Fibroblast of skin of scalp (primary cell): ENCODE measurements at regions not wholly inside any gene's neighbourhood (a gene's known extent, or its start where the extent isn't known, plus 50 kb on each side); places are given as distances from the start of the nearest gene placed in this dataset.

Experiments
- DNase-seq: peaks from one replicate; pipeline ENCODE4 v3.0.0-alpha.2; 2013

- no peak for DNase-seq
These were observed 711.8 kb upstream of the LRFN5 start for GRCh38 chr14:40894846-40895245.

DNA sequence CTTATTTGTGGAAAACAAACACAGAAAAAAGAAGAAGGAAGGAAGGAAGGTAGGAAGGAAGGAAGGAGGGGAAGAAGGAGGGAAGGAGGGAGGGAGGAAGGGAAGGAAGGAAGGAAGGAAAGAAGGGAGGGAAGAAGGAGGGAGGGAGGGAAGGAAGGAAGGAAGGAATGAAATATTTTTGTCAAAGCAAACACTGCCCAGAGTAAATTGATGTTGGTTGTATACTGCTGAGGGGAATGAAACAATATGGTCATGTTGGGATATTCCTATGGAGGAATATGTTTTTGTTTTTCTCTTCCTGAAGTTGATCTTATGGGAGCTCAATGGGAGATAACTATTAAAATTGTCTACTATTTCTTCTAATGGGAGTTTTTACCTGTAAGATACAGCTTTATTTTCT lies 717.5 kb upstream of the LRFN5 start:
- DNase-seq, result no peak

GRCh38 chr14:40887912-40888311 lies 718.8 kb upstream of the LRFN5 start:
- no peak for DNase-seq

DNA sequence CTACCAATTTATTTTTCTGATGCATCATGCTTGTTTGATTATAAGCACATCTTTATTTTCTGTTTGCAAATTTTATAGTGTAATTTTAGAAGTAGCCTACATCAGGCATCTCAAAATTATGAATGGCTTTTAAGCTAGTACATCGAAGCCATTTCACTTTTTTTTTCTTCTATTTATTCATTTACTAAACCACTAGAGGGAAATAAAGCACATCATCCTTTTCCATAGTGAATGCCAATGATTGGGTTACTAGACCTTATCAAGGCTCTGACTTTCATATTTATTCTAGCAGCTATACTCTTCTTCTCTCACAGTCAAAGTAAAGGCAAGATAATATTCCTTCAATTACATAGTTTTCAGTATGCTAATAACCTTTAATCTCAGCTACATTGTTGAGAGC lies 736.4 kb upstream of the LRFN5 start:
- DNase-seq, result no peak

GRCh38 chr14:40859055-40859454 lies 747.6 kb upstream of the LRFN5 start:
- DNase-seq, result no peak

GRCh38 chr14:40855343-40855742 lies 751.3 kb upstream of the LRFN5 start:
- DNase-seq, result no peak

- no peak for DNase-seq
These were observed 756.5 kb upstream of the LRFN5 start for GRCh38 chr14:40850191-40850590.

- DNase-seq, result no peak
These were observed 759.2 kb upstream of the LRFN5 start for GRCh38 chr14:40847480-40847879.

GRCh38 chr14:40842816-40843215 lies 763.9 kb upstream of the LRFN5 start:
- DNase-seq, result no peak

- DNase-seq, result no peak
These were observed 764.8 kb upstream of the LRFN5 start for GRCh38 chr14:40841886-40842285.

- DNase-seq, result no peak
These were observed 768.1 kb upstream of the LRFN5 start for GRCh38 chr14:40838601-40839000.

- no peak for DNase-seq
These were observed 800.2 kb upstream of the LRFN5 start for GRCh38 chr14:40806471-40806870.

- no peak for DNase-seq
These were observed 810.5 kb upstream of the LRFN5 start for GRCh38 chr14:40796168-40796567.

GRCh38 chr14:40784860-40785259 lies 821.8 kb upstream of the LRFN5 start:
- DNase-seq, result no peak

DNA sequence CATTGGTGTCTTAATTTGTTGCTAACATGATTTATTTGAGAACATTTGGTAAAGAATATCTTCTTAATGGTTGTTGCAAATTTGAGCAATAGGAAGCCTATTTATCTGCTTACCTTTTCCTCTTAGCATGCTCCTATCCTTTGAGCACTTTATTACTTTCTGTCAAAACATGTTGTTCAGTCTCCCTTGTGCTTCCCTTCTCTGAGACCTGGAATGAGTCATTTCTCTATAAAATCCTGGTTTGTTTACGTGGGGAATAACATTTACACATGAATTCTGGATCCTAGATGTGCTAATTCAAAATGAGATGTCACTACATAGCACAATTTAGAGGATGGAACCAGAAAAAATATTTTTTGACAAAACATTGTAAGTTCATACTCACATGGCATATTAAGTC lies 844.0 kb upstream of the LRFN5 start:
- no peak for DNase-seq

DNA sequence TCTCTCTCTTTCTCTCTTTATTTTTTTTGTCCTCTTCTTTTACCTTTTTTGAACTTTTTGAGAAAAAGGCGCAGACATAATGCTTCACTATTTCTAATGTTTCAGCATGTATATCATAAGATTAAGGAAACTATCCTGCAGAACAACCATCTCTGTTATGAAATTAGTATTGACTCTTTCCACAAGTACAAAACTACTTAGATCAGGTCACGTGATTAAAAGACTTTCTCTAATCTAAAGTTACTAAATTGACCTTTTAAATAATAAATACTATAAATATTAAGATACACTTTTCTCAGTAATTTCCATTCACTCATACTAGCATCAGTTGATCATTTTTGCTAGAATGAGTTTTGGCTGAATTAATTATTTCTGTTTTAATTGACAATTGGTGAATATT lies 844.5 kb upstream of the LRFN5 start:
- no peak for DNase-seq

GRCh38 chr14:40760704-40761103 lies 846.0 kb upstream of the LRFN5 start:
- DNase-seq, result no peak

GRCh38 chr14:40758076-40758475 lies 848.6 kb upstream of the LRFN5 start:
- no peak for DNase-seq

GRCh38 chr14:40757376-40757950 lies 849.2 kb upstream of the LRFN5 start:
- no peak for DNase-seq

DNA sequence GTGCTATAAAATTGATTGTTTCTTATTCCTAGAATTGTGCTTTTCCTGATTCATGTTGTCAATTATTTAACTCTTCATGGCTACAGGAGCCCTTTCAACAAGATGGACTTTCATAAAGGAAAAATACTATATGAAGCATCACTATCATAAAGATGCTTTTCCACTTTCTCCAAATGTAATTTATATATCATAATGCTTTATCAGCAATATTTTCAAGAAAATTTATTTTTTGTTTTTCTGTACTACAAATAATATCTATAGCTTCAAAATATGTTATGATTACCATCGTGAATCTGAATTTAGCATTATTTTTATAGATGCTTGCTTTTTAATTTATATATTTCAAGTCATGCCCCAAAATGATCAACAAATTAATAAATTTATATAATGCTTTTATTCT lies 873.5 kb upstream of the LRFN5 start:
- no peak for DNase-seq

DNA sequence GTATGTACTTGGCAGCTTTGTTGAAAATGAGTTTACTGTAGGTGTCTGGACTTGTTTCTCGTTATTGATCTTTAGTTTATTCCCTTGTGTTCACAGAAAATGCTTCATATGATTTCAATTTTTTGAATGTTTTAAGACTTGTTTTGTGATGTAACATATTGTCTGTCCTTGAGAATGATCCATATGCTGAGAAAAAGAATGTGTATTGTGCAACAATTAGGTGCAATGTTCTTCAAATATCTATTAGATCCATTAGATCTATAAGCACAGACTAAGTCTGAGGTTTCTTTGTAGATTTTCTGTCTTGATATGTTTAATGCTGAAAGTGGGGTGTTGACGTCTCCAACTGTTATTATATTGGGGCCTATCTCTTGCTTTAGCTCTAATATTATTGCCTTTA lies 879.6 kb upstream of the LRFN5 start:
- DNase-seq, result no peak

- no peak for DNase-seq
These were observed 893.3 kb upstream of the LRFN5 start for GRCh38 chr14:40713387-40713786.

DNA sequence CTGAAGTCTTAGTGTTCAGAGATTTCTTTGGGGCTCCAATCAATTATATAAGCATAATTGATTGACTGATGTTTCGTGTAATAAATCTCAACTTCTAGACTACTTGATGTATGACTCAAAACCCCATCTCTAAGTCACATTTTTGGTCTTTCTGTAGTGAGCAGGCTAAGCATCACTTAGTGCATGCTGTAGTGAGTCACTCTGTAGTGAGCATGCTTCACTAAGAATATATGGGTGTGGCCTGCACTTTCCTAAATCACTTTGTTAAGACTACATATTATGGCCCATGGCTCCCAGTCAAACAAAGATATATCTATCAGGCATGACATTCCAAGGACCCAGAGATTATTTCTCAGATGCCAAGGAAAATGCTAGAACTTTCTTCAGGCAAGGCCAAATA lies 909.4 kb upstream of the LRFN5 start:
- DNase-seq, result peak; percentile 10

GRCh38 chr14:40694023-40694422 lies 912.7 kb upstream of the LRFN5 start:
- peak; percentile 63 for DNase-seq

- DNase-seq, result no peak
These were observed 915.6 kb upstream of the LRFN5 start for GRCh38 chr14:40691066-40691465.

- DNase-seq, result no peak
These were observed 920.9 kb upstream of the LRFN5 start for GRCh38 chr14:40685764-40686163.
